Hepatic stellate cell (primary cell): ENCODE measurements at regions not wholly inside any gene's neighbourhood (a gene's known extent, or its start where the extent isn't known, plus 50 kb on each side); places are given as distances from the start of the nearest gene placed in this dataset.
A peak's percentile ranks its signal among the peaks of the same experiment; 100 is the strongest.

ENCODE experiments used
- DNase-seq: peaks from one replicate; pipeline ENCODE4 v3.0.0; 2011; ENCODE audit warnings: low spot score

DNA sequence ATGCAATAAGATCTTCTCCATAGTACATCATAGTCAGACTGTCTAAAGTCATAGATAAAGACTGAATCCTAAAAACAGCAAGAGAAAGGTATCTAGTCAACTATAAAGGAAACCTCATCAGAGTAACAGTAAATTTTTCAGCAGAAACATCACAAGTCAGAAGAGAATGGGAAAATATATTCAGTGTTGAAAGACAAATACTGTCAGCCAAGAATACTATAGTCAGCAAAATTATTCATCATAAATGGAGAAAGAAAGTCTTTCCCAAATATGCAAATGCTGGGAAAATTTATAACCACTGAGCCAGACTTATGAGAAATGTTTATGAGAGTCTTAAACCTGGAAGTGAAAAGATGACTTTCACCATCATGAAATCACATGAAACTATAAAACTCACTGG lies 136.7 kb downstream of the KDR start:
- DNase-seq = no peak

DNA sequence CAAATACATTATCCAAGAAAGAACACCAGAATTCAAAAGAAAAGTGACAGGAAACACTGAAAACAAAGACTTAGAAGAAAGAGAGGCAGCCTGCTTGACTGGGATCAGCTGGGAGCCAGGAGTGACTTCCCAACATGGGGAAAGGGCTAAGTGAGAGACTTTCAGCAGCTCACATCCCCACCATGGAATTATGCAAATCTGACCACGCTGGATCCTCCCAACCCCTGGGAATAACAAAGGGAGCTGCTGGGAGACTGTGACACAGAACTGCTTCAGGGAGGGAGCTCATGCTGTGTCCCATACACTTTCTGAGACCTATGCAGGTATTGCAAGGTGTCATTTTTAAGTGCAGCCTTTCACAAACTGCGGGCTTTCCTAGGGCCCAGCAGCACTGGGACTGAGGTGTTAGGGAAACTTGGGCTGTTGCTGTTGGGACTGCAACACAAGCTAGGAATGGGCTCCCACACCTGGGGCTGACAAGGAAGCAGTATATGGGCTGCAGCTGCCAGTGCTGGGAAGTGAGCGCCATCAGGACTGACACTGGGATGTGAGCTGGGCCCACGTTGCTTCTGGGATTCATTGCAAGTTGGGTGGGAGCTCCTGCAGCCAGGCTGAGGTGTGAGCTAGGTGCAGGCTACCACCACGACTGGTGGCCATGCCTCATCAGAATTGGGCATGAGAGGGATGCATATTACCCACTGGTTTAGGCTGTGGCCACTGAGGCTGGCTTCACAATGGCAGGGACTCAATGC lies 139.1 kb downstream of the KDR start:
- no peak for DNase-seq

DNA sequence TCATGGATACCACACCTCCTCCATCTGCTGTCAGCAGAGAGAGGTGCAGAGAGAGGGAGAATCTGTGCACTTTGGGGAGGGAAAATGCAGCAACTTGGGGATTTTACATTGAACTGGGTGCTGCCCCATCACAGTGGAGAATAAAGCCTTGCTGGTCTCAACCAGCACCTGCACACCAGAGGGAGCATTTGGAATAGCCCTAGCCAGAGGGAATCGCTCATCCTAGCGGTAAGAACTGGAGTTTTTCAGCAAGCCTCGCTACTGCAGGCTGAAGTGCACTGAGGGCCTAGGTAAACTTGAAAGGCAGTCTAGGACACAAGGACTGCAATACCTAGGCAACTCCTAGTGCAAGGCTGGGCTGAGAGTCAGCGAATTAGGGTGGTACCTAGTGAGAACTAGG lies 148.7 kb downstream of the KDR start:
- no peak for DNase-seq

- no peak for DNase-seq
Observed at GRCh38 chr4:54976031-54976430, 149.4 kb downstream of the KDR start.

GRCh38 chr4:54973784-54974183 lies 151.6 kb downstream of the KDR start:
- no peak for DNase-seq

GRCh38 chr4:54971474-54971950 lies 153.9 kb downstream of the KDR start:
- DNase-seq = peak; percentile 32

GRCh38 chr4:54967289-54967688 lies 158.1 kb downstream of the KDR start:
- DNase-seq = no peak

DNA sequence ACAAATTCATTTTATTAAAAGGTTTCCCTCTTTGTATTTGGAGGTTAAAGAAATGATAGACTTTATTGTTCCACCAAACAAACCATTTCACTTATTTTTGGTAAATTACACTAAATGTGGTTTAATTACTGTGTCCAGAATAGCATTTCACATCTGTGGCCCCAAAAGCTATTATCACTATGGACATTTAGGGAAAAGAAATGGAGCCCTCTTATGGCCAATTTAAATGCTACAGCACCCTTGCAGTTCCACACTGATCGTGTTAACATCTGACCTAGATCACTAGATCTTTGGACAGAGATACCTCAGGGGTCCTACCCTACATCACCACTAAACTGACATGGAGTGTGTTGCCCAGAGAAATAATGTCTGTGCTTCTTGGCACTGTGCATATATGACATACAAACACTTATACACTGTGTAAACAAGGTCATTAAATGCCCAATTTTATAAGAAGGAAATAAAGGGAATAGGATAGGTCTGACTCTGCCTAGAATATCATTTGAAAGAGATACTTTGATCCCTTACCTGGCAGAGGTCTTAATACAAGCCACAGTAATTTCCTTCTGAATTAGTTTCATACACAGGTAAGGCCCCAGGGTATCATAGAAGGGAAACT lies 163.9 kb downstream of the KDR start:
- DNase-seq = peak; percentile 10

DNA sequence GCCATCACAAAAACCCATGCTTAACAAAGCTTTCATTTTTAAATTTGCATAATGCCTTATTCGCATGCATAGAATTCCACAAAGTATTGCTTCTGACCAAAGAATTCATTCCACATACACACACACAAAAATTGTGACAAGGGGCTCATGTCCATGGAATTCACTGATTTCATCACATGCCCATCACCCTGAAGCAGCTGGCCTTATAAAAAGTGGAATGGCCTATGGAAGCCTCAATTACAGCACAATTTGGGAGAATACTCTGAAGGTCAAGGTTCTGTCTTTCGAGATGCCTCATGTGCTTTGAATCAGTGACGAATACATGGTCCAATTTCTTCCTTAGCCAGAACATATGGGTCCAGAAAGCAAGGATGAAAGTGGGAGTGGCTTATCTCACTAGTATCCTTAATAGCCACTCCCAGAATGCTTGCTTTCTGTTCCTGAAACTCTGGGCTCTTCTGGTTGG lies 165.7 kb downstream of the KDR start:
- peak; percentile 54 for DNase-seq

GRCh38 chr4:54959131-54959530 lies 166.3 kb downstream of the KDR start:
- DNase-seq = no peak

DNA sequence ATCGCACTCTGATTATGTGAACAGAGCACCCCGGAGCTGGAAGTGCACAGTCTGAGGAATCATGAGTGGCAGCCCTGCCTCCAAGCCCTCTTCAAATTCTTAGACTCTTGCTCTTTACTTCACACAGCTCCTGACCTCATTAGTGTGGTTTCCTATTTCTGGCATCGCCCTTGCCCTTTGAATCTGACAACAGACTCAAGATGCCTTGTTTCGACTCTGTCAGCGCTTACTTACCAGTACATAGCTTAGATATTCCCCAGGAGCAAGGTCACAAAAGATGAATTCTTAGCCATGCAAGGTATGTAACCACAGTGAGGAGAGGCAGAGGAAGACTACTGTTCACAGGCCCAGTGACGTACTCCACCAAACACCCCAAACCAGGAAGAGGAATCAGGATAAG lies 167.2 kb downstream of the KDR start:
- DNase-seq = no peak

GRCh38 chr4:54954656-54955388 lies 170.6 kb downstream of the KDR start:
- no peak for DNase-seq

- no peak for DNase-seq
Observed at GRCh38 chr4:54946741-54947140, 178.7 kb downstream of the KDR start.

DNA sequence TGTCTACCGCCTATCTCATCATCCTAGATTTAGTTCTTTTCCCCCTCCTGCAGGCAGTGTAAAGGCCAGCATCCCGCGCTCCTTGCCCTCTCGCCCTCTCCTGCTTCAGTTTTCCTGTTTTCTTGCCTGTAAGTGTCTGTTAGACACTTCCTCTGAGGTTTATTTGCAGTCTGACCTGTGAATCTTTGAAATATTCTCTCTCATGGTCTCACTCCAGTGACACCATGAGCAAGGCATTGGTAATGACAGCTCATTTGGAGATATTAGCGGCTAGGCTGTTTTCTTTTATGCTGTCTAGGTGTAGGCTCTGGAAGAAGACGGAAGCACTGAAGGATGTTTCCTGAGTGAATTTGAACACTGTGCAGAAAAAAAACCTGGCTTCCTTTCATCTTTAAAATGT lies 179.6 kb downstream of the KDR start:
- no peak for DNase-seq

GRCh38 chr4:54942721-54943120 lies 182.7 kb downstream of the KDR start:
- DNase-seq = no peak

DNA sequence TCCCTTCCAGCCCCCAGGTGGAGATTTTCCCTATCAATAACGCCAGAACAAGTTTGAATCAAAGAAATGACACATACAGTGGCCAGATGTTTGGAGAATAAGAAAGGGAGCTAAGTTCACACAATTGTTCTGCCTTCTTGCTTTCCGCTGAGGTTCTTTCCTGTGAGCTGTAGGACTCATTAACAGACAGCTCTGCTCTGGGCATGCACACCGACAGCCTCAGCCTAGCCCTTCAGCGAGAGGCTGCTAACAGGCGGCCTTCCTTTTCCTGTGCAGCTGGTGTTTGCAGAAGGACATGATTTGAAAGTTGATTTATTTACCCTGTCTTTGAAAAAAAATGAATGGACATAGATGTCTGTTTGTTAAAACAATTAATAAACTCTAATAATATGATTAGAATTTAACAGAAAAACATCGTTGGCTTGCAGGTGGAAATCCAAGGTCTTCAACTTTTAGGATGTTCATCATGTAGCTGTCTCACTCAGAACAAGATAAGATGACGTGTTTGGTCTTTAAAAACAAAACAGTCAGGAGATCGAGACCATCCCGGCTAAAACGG lies 183.3 kb downstream of the KDR start:
- no peak for DNase-seq

GRCh38 chr4:54940996-54941865 lies 184.2 kb downstream of the KDR start:
- DNase-seq = no peak

- no peak for DNase-seq
Observed at GRCh38 chr4:54937501-54937900, 187.9 kb downstream of the KDR start.

DNA sequence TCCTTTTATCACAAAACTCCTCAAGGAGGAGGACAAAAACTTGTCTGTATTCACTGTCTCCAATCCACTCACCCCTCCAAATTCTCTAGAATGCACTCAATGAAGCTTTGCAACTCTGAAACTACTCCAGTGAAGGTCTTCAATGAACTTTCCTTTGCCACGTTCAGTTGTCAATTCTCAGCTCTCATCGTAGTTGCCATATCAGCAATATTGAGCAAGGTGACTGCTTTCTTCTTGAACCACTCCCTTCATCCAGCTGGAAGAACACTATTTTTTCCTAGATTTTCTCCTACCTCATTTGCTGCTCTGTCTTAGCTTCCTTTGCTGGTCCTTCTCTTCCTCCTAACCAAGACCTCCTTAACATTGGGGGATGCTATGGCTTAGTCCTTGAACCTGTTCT lies 191.8 kb downstream of the KDR start:
- no peak for DNase-seq

DNA sequence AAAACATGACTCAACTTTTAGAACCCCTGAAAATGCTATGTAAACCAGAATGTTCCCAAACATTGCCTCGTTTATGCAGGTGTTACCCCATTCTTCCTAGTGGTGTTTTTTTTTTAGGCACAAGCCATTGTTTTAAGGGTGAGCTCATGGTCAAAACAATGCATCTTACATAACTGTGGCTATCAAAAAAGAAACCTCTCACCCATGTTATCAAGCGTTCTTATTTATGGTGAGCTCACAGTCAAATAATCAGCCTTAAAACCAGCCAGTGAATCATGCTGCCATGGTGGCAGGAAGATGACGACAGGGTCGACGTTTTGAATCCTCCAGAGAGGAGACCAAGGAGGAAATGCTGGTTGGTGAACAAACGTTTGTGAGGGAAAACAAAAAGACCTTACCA lies 195.2 kb downstream of the KDR start:
- peak; percentile 25 for DNase-seq

DNA sequence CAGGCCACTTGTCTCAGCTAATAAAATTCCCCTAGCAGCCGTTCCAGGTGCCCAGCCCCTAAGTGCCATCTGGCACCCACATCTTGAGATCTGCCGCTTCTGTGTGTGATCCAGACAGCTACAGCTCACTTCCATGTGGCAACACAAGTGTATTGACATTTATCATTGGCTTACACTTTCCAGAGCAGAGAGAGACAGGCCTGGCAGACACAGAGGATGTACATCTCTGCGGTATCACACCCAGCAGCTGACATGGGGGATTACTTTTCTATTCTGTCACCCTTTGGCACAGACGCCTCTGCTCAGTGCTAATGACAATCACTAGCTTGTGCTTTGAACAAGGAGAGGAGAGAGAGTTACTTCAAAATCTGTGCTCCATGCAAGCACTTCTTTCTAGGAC lies 195.9 kb downstream of the KDR start:
- no peak for DNase-seq

DNA sequence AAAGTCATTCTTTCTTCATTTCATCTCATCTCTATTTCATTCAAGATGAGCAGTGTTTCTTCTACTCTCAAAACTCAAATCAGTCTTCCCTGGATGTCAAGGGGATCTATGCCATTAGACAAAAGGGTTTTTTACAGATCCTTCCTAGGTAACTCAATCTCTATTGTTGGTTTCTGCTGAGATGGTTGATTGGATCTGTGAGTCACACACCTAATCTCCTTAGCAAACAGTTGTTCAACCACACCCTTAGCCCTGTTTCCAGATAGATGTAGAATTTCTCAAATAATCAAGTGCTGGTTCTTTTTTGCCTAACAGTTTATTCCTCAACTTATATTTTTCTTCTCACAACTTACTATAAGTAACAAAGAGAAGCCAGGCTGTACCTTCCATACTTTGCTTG lies 200.5 kb downstream of the KDR start:
- no peak for DNase-seq
